ENCODE measurements at regions not wholly inside any gene's neighbourhood (a gene's known extent, or its start where the extent isn't known, plus 50 kb on each side); places are given as distances from the start of the nearest gene placed in this dataset.

- TF ChIP-seq CTCF (IDR thresholded peaks at IDR 0.05) (no peak), POLR2A (IDR thresholded peaks at IDR 0.05) (peak in 1 of 2 donors; percentile 17)
- no peaks in the 10 kb centered on the region for H3K27me3 ChIP-seq
- H3K27ac ChIP-seq = peak overlapping the region; percentile 87 to 95 (median 92)
- H3K4me3 ChIP-seq (replicated peaks in 1 of 3) = no peak overlapping the region
- 60 to 64% methylated on average over 11 of the region's 11 CpGs for WGBS, 2 donors
- DNase-seq = peak; percentile 64 to 70
- H3K9me3 ChIP-seq = no peaks in the 10 kb centered on the region
- H3K4me1 ChIP-seq = peaks cover 34 to 38% of the 10 kb centered on the region in 2 donors
- H3K36me3 ChIP-seq = no peaks in the 10 kb centered on the region
- intact Hi-C loops (cut with DNase I) = no loop called here
These were observed 205.9 kb upstream of the SVIL start for GRCh38 chr10:29840516-29841276.

- Histone ChIP-seq H3K27me3 (no peaks in the 10 kb centered on the region), H3K36me3 (no peaks in the 10 kb centered on the region), H3K9me3 (no peaks in the 10 kb centered on the region), H3K4me1 (peaks cover 34 to 38% of the 10 kb centered on the region in 2 donors), H3K27ac (peak overlapping the region; percentile 87 to 95 (median 92)), H3K4me3 (replicated peaks in 1 of 3) (no peak overlapping the region)
- 39 to 48% methylated on average over 9 of the region's 9 CpGs for WGBS, 2 donors
- DNase-seq = peak; percentile 81 to 83
- intact Hi-C loops (cut with DNase I) = no loop called here
- no peak for TF ChIP-seq CTCF (IDR thresholded peaks at IDR 0.05)
- peak in 1 of 2 donors; percentile 28 for TF ChIP-seq POLR2A (IDR thresholded peaks at IDR 0.05)
These were observed 205.2 kb upstream of the SVIL start for GRCh38 chr10:29839826-29840515.

- peak overlapping the region in 1 of 3 donors; percentile 95 for H3K27ac ChIP-seq
- H3K4me3 ChIP-seq (replicated peaks in 1 of 3) = no peak overlapping the region
- H3K9me3 ChIP-seq = no peaks in the 10 kb centered on the region
- H3K36me3 ChIP-seq = no peaks in the 10 kb centered on the region
- no peak for DNase-seq
- TF ChIP-seq CTCF (IDR thresholded peaks at IDR 0.05) = no peak
- TF ChIP-seq POLR2A (IDR thresholded peaks at IDR 0.05) = no peak
- intact Hi-C loops (cut with DNase I) = no loop called here
- 82 to 84% methylated on average over 5 of the region's 5 CpGs for WGBS, 2 donors
- no peaks in the 10 kb centered on the region for H3K27me3 ChIP-seq
- peaks cover 34 to 38% of the 10 kb centered on the region in 2 donors for H3K4me1 ChIP-seq
These were observed 203.8 kb upstream of the SVIL start for GRCh38 chr10:29838539-29838938.

- Histone ChIP-seq H3K4me1 (peaks cover 34 to 37% of the 10 kb centered on the region in 2 donors), H3K4me3 (replicated peaks in 1 of 3) (no peak overlapping the region), H3K27me3 (no peaks in the 10 kb centered on the region), H3K27ac (no peak overlapping the region), H3K9me3 (no peaks in the 10 kb centered on the region), H3K36me3 (no peaks in the 10 kb centered on the region)
- TF ChIP-seq CTCF (IDR thresholded peaks at IDR 0.05) (no peak), POLR2A (IDR thresholded peaks at IDR 0.05) (no peak)
- DNase-seq = peak in 1 of 2 donors; percentile 44
- intact Hi-C loops (cut with DNase I) = no loop called here
- 64 to 70% methylated on average over 1 of the region's 1 CpG for whole genome bisulfite sequencing, 2 donors
These were observed 202.8 kb upstream of the SVIL start for GRCh38 chr10:29837586-29837985.

GRCh38 chr10:29836396-29836795 is 201.6 kb upstream of the SVIL start:
- Histone ChIP-seq H3K4me1 (peaks cover 24 to 25% of the 10 kb centered on the region in 2 donors), H3K27me3 (no peaks in the 10 kb centered on the region), H3K9me3 (no peaks in the 10 kb centered on the region), H3K4me3 (replicated peaks in 1 of 3) (no peak overlapping the region), H3K27ac (no peak overlapping the region), H3K36me3 (no peaks in the 10 kb centered on the region)
- DNase-seq = no peak
- no peak for TF ChIP-seq CTCF (IDR thresholded peaks at IDR 0.05)
- no peak for TF ChIP-seq POLR2A (IDR thresholded peaks at IDR 0.05)
- intact Hi-C loops (cut with DNase I) = no loop called here
- 97 to 98% methylated on average over 4 of the region's 4 CpGs for WGBS, 2 donors

Data from thyroid gland (tissue), 4 donors.